ENCODE measurements at regions not wholly inside any gene's neighbourhood (a gene's known extent, or its start where the extent isn't known, plus 50 kb on each side); places are given as distances from the start of the nearest gene placed in this dataset.

GRCh38 chr2:192570788-192571187 lies 376.1 kb upstream of the TMEFF2 start:
- no peak for TF ChIP-seq POLR2A (IDR thresholded peaks at IDR 0.05; ENCODE audit: control extremely low read depth in 1 of 2, low read depth in 2 of 2, low read length in 2 of 2)
- TF ChIP-seq YY1 (IDR thresholded peaks at IDR 0.05; ENCODE audit: low read depth, low read length), result no peak
- TF ChIP-seq EP300 (IDR thresholded peaks at IDR 0.05; ENCODE audit: borderline replicate concordance in 1 of 2, low read depth in 2 of 2, low read length in 2 of 2), result no peak
- TF ChIP-seq EZH2 (IDR thresholded peaks at IDR 0.05; ENCODE audit: low read depth, low read length, severe bottlenecking), result no peak
- no peak for TF ChIP-seq CTCF (IDR thresholded peaks at IDR 0.05; ENCODE audit: control extremely low read depth in 1 of 3, insufficient read depth in 1 of 3, low read depth in 1 of 3, low read length in 3 of 3)
- no peak for TF ChIP-seq TBP (IDR thresholded peaks at IDR 0.05; ENCODE audit: low read depth, low read length)
- no peak for TF ChIP-seq USF2 (IDR thresholded peaks at IDR 0.05; ENCODE audit: low read length)
- no peak for TF ChIP-seq ATF2 (IDR thresholded peaks at IDR 0.05; ENCODE audit: low read length)
- TF ChIP-seq RAD21 (IDR thresholded peaks at IDR 0.05 in 1 of 2, conservative IDR thresholded peaks at IDR 0.05 in 1 of 2; ENCODE audit: low read depth in 2 of 2, low read length in 2 of 2), result no peak
- TF ChIP-seq NANOG (IDR thresholded peaks at IDR 0.05; ENCODE audit: insufficient read depth, low read depth, low read length, poor library complexity, severe bottlenecking), result no peak
- TF ChIP-seq NRF1 (IDR thresholded peaks at IDR 0.05; ENCODE audit: low read depth, low read length), result no peak
- no peak for TF ChIP-seq RNF2 (IDR thresholded peaks at IDR 0.05; ENCODE audit: borderline replicate concordance, low read depth, low read length, missing control alignments, poor library complexity, severe bottlenecking)
- TF ChIP-seq POLR2AphosphoS5 (IDR thresholded peaks at IDR 0.05; ENCODE audit: low read depth, low read length), result no peak
